ENCODE measurements at regions not wholly inside any gene's neighbourhood (a gene's known extent, or its start where the extent isn't known, plus 50 kb on each side); places are given as distances from the start of the nearest gene placed in this dataset.

DNA sequence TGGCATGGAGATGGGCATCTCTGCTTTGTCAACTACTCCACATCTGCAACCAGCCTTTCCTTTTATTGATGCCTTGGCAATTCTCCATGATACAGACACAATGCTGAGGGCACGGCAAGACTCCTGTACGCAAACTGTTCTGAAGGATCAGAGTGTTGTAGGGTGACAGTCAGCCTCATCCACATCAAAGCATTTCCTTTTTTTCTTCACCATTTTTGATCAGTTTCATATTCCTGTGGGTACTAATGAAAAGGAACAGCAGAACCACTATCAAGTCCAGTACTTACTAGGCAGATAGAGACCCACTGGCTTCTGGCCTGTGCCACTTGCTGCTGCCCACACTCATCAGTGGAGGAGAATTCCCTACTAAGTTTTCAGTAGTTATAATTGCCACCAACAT lies 181.6 kb downstream of the PALM2AKAP2 start:
- H3K4me3 ChIP-seq (ENCODE audit: low read depth, low read length) = no peak overlapping the region

DNA sequence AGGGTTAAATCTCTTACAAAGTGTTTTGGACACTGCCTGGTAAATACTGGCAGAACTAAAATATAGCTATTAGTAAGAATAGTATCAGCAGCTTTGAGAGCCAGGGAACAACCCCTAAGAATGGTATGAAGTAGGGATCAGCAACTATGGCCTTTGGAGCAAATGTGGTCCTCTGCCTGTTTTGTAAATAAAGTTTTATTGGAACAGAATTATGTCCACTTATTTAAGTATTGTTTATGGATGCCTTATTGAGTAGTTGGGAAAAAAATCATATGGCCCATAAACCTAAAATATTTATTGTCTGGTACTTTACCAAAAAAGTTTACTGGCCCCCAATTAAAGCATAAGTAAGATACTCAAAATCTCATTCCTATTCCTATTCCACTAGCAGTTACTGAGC lies 182.2 kb downstream of the PALM2AKAP2 start:
- no peaks in the 10 kb centered on the region for H3K27me3 ChIP-seq (ENCODE audit: control insufficient read depth, insufficient read depth, low read length)
- no peaks in the 10 kb centered on the region for H3K9me3 ChIP-seq (ENCODE audit: control insufficient read depth, low read length)
- no peak overlapping the region for H2AFZ ChIP-seq
- no peaks in the 10 kb centered on the region for H3K4me1 ChIP-seq
- no peaks in the 10 kb centered on the region for H3K79me2 ChIP-seq
- H3K9ac ChIP-seq = no peak overlapping the region
- no peak overlapping the region for H3K27ac ChIP-seq
- H3K36me3 ChIP-seq (ENCODE audit: control insufficient read depth, insufficient read depth, low read length) = no peaks in the 10 kb centered on the region
- no peak overlapping the region for H3K4me2 ChIP-seq (ENCODE audit: low read length)
- TF ChIP-seq, protein P1, sequence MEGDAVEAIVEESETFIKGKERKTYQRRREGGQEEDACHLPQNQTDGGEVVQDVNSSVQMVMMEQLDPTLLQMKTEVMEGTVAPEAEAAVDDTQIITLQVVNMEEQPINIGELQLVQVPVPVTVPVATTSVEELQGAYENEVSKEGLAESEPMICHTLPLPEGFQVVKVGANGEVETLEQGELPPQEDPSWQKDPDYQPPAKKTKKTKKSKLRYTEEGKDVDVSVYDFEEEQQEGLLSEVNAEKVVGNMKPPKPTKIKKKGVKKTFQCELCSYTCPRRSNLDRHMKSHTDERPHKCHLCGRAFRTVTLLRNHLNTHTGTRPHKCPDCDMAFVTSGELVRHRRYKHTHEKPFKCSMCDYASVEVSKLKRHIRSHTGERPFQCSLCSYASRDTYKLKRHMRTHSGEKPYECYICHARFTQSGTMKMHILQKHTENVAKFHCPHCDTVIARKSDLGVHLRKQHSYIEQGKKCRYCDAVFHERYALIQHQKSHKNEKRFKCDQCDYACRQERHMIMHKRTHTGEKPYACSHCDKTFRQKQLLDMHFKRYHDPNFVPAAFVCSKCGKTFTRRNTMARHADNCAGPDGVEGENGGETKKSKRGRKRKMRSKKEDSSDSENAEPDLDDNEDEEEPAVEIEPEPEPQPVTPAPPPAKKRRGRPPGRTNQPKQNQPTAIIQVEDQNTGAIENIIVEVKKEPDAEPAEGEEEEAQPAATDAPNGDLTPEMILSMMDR (IDR thresholded peaks at IDR 0.05) = no peak
- no peak overlapping the region for H3K4me3 ChIP-seq (ENCODE audit: low read depth, low read length)

More for the DNA sequence above, 181.6 kb downstream of the PALM2AKAP2 start:
- no peak overlapping the region for H3K27ac ChIP-seq
- H3K9ac ChIP-seq = no peak overlapping the region
- no peak overlapping the region for H2AFZ ChIP-seq
- no peak overlapping the region for H3K4me2 ChIP-seq (ENCODE audit: low read length)
- H3K9me3 ChIP-seq (ENCODE audit: control insufficient read depth, low read length) = no peaks in the 10 kb centered on the region
- TF ChIP-seq, protein P1 (IDR thresholded peaks at IDR 0.05) = no peak
- no peaks in the 10 kb centered on the region for H3K27me3 ChIP-seq (ENCODE audit: control insufficient read depth, insufficient read depth, low read length)
- no peaks in the 10 kb centered on the region for H3K4me1 ChIP-seq
- no peaks in the 10 kb centered on the region for H3K79me2 ChIP-seq
- H3K36me3 ChIP-seq (ENCODE audit: control insufficient read depth, insufficient read depth, low read length) = no peaks in the 10 kb centered on the region

DNA sequence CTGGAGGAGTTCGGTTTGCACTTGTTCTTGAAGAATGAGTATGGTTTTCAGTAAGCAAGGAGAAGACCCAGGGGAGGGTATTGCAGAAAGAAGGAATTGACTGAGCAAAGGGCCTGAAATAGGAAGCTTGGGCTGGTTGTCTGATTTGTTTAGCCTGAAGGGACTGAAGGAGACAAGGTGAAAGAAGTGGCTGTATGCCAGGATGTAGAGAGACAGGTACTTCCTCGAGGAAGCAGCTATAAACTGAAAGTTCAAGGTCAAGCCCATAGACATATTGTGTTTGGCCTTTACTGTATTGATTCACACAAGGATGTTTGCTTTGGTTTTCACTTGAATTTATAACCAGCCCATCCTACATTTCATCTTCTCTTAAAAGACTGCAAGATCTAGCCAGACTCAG lies 183.1 kb downstream of the PALM2AKAP2 start:
- Histone ChIP-seq H3K4me3 (ENCODE audit: low read depth, low read length) (no peak overlapping the region), H3K9me3 (ENCODE audit: control insufficient read depth, low read length) (no peaks in the 10 kb centered on the region), H3K4me2 (ENCODE audit: low read length) (no peak overlapping the region), H3K36me3 (ENCODE audit: control insufficient read depth, insufficient read depth, low read length) (no peaks in the 10 kb centered on the region), H3K9ac (no peak overlapping the region), H3K4me1 (no peaks in the 10 kb centered on the region), H2AFZ (no peak overlapping the region), H3K79me2 (no peaks in the 10 kb centered on the region), H3K27ac (no peak overlapping the region), H3K27me3 (ENCODE audit: control insufficient read depth, insufficient read depth, low read length) (no peaks in the 10 kb centered on the region)
- TF ChIP-seq, protein P1 (IDR thresholded peaks at IDR 0.05) = no peak

DNA sequence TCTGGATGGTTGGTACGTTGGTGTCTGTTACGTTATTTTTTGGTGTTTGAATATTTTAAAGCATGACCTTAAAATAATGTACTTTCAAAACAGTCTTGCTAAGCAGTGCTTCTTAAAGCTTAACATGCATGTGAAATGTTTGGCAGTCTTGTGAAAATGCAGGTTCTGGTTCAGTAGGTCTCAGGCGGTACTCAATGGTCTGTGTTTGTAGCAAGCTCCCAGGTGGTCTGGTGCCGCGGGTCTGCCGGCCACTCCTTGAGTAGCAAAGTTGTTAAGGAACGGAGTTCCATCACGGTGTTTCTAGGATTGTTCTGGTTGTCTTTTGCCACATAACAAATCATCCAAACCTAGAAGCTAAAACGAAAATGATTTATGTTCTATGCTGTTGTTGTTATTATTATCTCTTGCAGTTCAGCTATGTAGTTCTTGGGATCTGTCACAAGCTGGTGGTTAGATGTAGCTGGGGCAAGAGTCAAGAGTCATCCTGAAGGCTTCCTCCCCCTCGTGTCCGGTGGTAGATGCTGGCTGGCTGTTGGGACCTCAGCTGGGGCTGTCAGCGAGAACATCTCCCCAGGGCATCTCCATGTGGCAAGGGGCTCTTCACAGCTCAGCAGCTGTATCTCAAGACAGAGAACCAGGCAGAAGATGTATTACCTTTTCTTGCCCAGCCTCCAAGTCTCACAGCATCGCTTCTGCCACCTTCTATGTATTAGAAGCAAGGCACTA lies 186.8 kb downstream of the PALM2AKAP2 start:
- H3K4me2 ChIP-seq (ENCODE audit: low read length) = no peak overlapping the region
- no peaks in the 10 kb centered on the region for H3K27me3 ChIP-seq (ENCODE audit: control insufficient read depth, insufficient read depth, low read length)
- TF ChIP-seq, protein P1 (IDR thresholded peaks at IDR 0.05) = no peak
- H3K4me3 ChIP-seq (ENCODE audit: low read depth, low read length) = no peak overlapping the region
- no peaks in the 10 kb centered on the region for H3K9me3 ChIP-seq (ENCODE audit: control insufficient read depth, low read length)
- H3K9ac ChIP-seq = no peak overlapping the region
- no peaks in the 10 kb centered on the region for H3K79me2 ChIP-seq
- no peak overlapping the region for H3K27ac ChIP-seq
- H3K36me3 ChIP-seq (ENCODE audit: control insufficient read depth, insufficient read depth, low read length) = no peaks in the 10 kb centered on the region
- no peak overlapping the region for H2AFZ ChIP-seq
- H3K4me1 ChIP-seq = no peaks in the 10 kb centered on the region

Measured in parathyroid adenoma (tissue), 2 donors.